ENCODE measurements at regions not wholly inside any gene's neighbourhood (a gene's known extent, or its start where the extent isn't known, plus 50 kb on each side); places are given as distances from the start of the nearest gene placed in this dataset.

- Histone ChIP-seq H3K9me3 (replicated peaks) (no peaks in the 10 kb centered on the region), H3K4me1 (replicated peaks) (no peaks in the 10 kb centered on the region), H3K4me3 (no peak overlapping the region), H3K36me3 (no peaks in the 10 kb centered on the region), H3K27me3 (replicated peaks) (no peaks in the 10 kb centered on the region), H3K27ac (no peak overlapping the region)
- no peak for DNase-seq (ENCODE audit: low read depth in 1 of 2, low spot score in 2 of 2)
Measured at GRCh38 chr18:41681138-41681880, 273.7 kb upstream of the PIK3C3 start.

- no peaks in the 10 kb centered on the region for H3K36me3 ChIP-seq
- no peaks in the 10 kb centered on the region for H3K27me3 ChIP-seq (replicated peaks)
- H3K27ac ChIP-seq: no peak overlapping the region
- no peak overlapping the region for H3K4me3 ChIP-seq
- no peaks in the 10 kb centered on the region for H3K9me3 ChIP-seq (replicated peaks)
- DNase-seq (ENCODE audit: low read depth in 1 of 2, low spot score in 2 of 2): no peak
- H3K4me1 ChIP-seq (replicated peaks): no peaks in the 10 kb centered on the region
Measured at GRCh38 chr18:41674506-41674905, 280.5 kb upstream of the PIK3C3 start.

- H3K4me3 ChIP-seq: no peak overlapping the region
- no peaks in the 10 kb centered on the region for H3K36me3 ChIP-seq
- no peaks in the 10 kb centered on the region for H3K9me3 ChIP-seq (replicated peaks)
- DNase-seq (ENCODE audit: low read depth in 1 of 2, low spot score in 2 of 2): no peak
- no peaks in the 10 kb centered on the region for H3K27me3 ChIP-seq (replicated peaks)
- no peak overlapping the region for H3K27ac ChIP-seq
- no peaks in the 10 kb centered on the region for H3K4me1 ChIP-seq (replicated peaks)
Measured at GRCh38 chr18:41666231-41666630, 288.8 kb upstream of the PIK3C3 start.

- Histone ChIP-seq H3K9me3 (replicated peaks) (no peaks in the 10 kb centered on the region), H3K27ac (no peak overlapping the region), H3K36me3 (no peaks in the 10 kb centered on the region), H3K4me3 (no peak overlapping the region), H3K4me1 (replicated peaks) (no peaks in the 10 kb centered on the region), H3K27me3 (replicated peaks) (no peaks in the 10 kb centered on the region)
- no peak for DNase-seq (ENCODE audit: low read depth in 1 of 2, low spot score in 2 of 2)
Measured at GRCh38 chr18:41665210-41665609, 289.8 kb upstream of the PIK3C3 start.

GRCh38 chr18:41660654-41661053, 294.4 kb upstream of the PIK3C3 start:
- Histone ChIP-seq H3K4me3 (no peak overlapping the region), H3K36me3 (no peaks in the 10 kb centered on the region), H3K27me3 (replicated peaks) (no peaks in the 10 kb centered on the region), H3K9me3 (replicated peaks) (no peaks in the 10 kb centered on the region), H3K4me1 (replicated peaks) (no peaks in the 10 kb centered on the region), H3K27ac (no peak overlapping the region)
- no peak for DNase-seq (ENCODE audit: low read depth in 1 of 2, low spot score in 2 of 2)

GRCh38 chr18:41659438-41660130, 295.4 kb upstream of the PIK3C3 start:
- no peaks in the 10 kb centered on the region for H3K36me3 ChIP-seq
- H3K27ac ChIP-seq: no peak overlapping the region
- H3K4me3 ChIP-seq: no peak overlapping the region
- H3K4me1 ChIP-seq (replicated peaks): no peaks in the 10 kb centered on the region
- DNase-seq (ENCODE audit: low read depth in 1 of 2, low spot score in 2 of 2): no peak
- H3K9me3 ChIP-seq (replicated peaks): no peaks in the 10 kb centered on the region
- H3K27me3 ChIP-seq (replicated peaks): no peaks in the 10 kb centered on the region

- Histone ChIP-seq H3K27me3 (replicated peaks) (no peaks in the 10 kb centered on the region), H3K36me3 (no peaks in the 10 kb centered on the region), H3K4me1 (replicated peaks) (no peaks in the 10 kb centered on the region), H3K27ac (no peak overlapping the region), H3K9me3 (replicated peaks) (no peaks in the 10 kb centered on the region), H3K4me3 (no peak overlapping the region)
- no peak for DNase-seq (ENCODE audit: low read depth in 1 of 2, low spot score in 2 of 2)
Measured at GRCh38 chr18:41657189-41657588, 297.8 kb upstream of the PIK3C3 start.

- no peak for DNase-seq (ENCODE audit: low read depth in 1 of 2, low spot score in 2 of 2)
- H3K4me1 ChIP-seq (replicated peaks): no peaks in the 10 kb centered on the region
- H3K27ac ChIP-seq: no peak overlapping the region
- no peaks in the 10 kb centered on the region for H3K27me3 ChIP-seq (replicated peaks)
- H3K36me3 ChIP-seq: no peaks in the 10 kb centered on the region
- H3K4me3 ChIP-seq: no peak overlapping the region
- H3K9me3 ChIP-seq (replicated peaks): no peaks in the 10 kb centered on the region
Measured at GRCh38 chr18:41655074-41655473, 300.0 kb upstream of the PIK3C3 start.

GRCh38 chr18:41647914-41648313, 307.1 kb upstream of the PIK3C3 start:
- no peak for DNase-seq (ENCODE audit: low read depth in 1 of 2, low spot score in 2 of 2)
- H3K4me3 ChIP-seq: no peak overlapping the region
- no peaks in the 10 kb centered on the region for H3K4me1 ChIP-seq (replicated peaks)
- H3K27ac ChIP-seq: no peak overlapping the region
- no peaks in the 10 kb centered on the region for H3K9me3 ChIP-seq (replicated peaks)
- H3K27me3 ChIP-seq (replicated peaks): no peaks in the 10 kb centered on the region
- no peaks in the 10 kb centered on the region for H3K36me3 ChIP-seq

- no peak overlapping the region for H3K27ac ChIP-seq
- H3K27me3 ChIP-seq (replicated peaks): no peaks in the 10 kb centered on the region
- no peaks in the 10 kb centered on the region for H3K36me3 ChIP-seq
- no peak for DNase-seq (ENCODE audit: low read depth in 1 of 2, low spot score in 2 of 2)
- H3K4me1 ChIP-seq (replicated peaks): no peaks in the 10 kb centered on the region
- H3K9me3 ChIP-seq (replicated peaks): no peaks in the 10 kb centered on the region
- no peak overlapping the region for H3K4me3 ChIP-seq
Measured at GRCh38 chr18:41646915-41647620, 308.0 kb upstream of the PIK3C3 start.

GRCh38 chr18:41645589-41646360, 309.3 kb upstream of the PIK3C3 start:
- no peak overlapping the region for H3K27ac ChIP-seq
- H3K27me3 ChIP-seq (replicated peaks): no peaks in the 10 kb centered on the region
- no peak for DNase-seq (ENCODE audit: low read depth in 1 of 2, low spot score in 2 of 2)
- no peaks in the 10 kb centered on the region for H3K36me3 ChIP-seq
- no peak overlapping the region for H3K4me3 ChIP-seq
- H3K9me3 ChIP-seq (replicated peaks): no peaks in the 10 kb centered on the region
- no peaks in the 10 kb centered on the region for H3K4me1 ChIP-seq (replicated peaks)

GRCh38 chr18:41644466-41644865, 310.6 kb upstream of the PIK3C3 start:
- Histone ChIP-seq H3K36me3 (no peaks in the 10 kb centered on the region), H3K4me3 (no peak overlapping the region), H3K4me1 (replicated peaks) (no peaks in the 10 kb centered on the region), H3K9me3 (replicated peaks) (no peaks in the 10 kb centered on the region), H3K27me3 (replicated peaks) (no peaks in the 10 kb centered on the region), H3K27ac (no peak overlapping the region)
- no peak for DNase-seq (ENCODE audit: low read depth in 1 of 2, low spot score in 2 of 2)

GRCh38 chr18:41643427-41643826, 311.6 kb upstream of the PIK3C3 start:
- no peak overlapping the region for H3K27ac ChIP-seq
- H3K36me3 ChIP-seq: no peaks in the 10 kb centered on the region
- no peak overlapping the region for H3K4me3 ChIP-seq
- no peak for DNase-seq (ENCODE audit: low read depth in 1 of 2, low spot score in 2 of 2)
- no peaks in the 10 kb centered on the region for H3K9me3 ChIP-seq (replicated peaks)
- H3K4me1 ChIP-seq (replicated peaks): no peaks in the 10 kb centered on the region
- H3K27me3 ChIP-seq (replicated peaks): no peaks in the 10 kb centered on the region
